ENCODE measurements at regions not wholly inside any gene's neighbourhood (a gene's known extent, or its start where the extent isn't known, plus 50 kb on each side); places are given as distances from the start of the nearest gene placed in this dataset.

DNA sequence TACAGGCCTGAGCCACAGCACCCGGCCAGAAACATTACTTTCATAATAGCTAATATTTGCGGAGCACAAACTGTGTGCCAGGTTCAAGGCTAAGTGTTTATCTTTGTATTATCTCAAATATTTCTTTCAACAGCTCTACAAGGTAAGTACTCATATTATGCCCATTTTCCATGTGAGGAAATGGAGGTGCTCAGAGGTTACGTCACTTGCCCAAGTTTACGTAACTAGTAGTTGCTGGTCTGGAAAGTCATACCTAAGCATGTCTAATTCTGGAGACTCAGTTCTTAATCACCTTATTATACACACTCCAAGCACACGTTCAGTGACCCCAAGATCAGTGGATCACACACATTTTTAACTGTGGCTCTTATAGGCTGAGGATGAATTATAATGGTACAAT lies 177.5 kb downstream of the OXSM start:
- DNase-seq (ENCODE audit: low spot score) (no peak), ATAC-seq (ENCODE audit: low read depth) (no peak)
- TF ChIP-seq, protein P1, sequence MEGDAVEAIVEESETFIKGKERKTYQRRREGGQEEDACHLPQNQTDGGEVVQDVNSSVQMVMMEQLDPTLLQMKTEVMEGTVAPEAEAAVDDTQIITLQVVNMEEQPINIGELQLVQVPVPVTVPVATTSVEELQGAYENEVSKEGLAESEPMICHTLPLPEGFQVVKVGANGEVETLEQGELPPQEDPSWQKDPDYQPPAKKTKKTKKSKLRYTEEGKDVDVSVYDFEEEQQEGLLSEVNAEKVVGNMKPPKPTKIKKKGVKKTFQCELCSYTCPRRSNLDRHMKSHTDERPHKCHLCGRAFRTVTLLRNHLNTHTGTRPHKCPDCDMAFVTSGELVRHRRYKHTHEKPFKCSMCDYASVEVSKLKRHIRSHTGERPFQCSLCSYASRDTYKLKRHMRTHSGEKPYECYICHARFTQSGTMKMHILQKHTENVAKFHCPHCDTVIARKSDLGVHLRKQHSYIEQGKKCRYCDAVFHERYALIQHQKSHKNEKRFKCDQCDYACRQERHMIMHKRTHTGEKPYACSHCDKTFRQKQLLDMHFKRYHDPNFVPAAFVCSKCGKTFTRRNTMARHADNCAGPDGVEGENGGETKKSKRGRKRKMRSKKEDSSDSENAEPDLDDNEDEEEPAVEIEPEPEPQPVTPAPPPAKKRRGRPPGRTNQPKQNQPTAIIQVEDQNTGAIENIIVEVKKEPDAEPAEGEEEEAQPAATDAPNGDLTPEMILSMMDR (IDR thresholded peaks at IDR 0.05; ENCODE audit: poor library complexity, severe bottlenecking): no peak
- no peak overlapping the region for H3K4me3 ChIP-seq (ENCODE audit: severe bottlenecking)
- no peaks in the 10 kb centered on the region for H3K36me3 ChIP-seq (ENCODE audit: low read depth)
- H3K27ac ChIP-seq (ENCODE audit: poor library complexity, severe bottlenecking): no peak overlapping the region
- no peaks in the 10 kb centered on the region for H3K27me3 ChIP-seq (ENCODE audit: insufficient read depth, poor library complexity, severe bottlenecking)
- no peaks in the 10 kb centered on the region for H3K9me3 ChIP-seq (ENCODE audit: severe bottlenecking)
- no peaks in the 10 kb centered on the region for H3K4me1 ChIP-seq (ENCODE audit: insufficient read depth, poor library complexity, severe bottlenecking)

DNA sequence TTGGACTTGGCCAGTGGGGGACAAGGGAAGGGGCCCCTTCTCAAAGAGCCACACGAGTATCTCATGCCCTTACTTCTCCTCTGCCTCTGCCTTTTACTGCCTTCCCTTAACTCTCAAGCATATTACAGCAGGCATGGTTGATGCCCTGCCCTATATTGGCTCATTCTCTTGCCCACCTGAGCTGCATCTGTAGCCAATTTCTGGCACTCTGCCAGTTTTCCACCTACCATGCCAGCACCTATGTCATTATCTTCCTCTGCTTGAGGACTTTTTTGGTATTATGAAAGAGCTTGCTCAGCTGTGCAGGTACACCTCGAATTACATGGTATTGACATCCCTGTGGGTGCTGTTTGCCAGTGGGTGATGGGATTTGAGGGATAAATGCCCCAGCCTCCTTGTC lies 181.8 kb downstream of the OXSM start:
- DNase-seq (ENCODE audit: low spot score) (no peak), ATAC-seq (ENCODE audit: low read depth) (no peak)
- TF ChIP-seq, protein P1 (IDR thresholded peaks at IDR 0.05; ENCODE audit: poor library complexity, severe bottlenecking): no peak
- Histone ChIP-seq H3K36me3 (ENCODE audit: low read depth) (no peaks in the 10 kb centered on the region), H3K27ac (ENCODE audit: poor library complexity, severe bottlenecking) (no peak overlapping the region), H3K4me1 (ENCODE audit: insufficient read depth, poor library complexity, severe bottlenecking) (no peaks in the 10 kb centered on the region), H3K4me3 (ENCODE audit: severe bottlenecking) (no peak overlapping the region), H3K27me3 (ENCODE audit: insufficient read depth, poor library complexity, severe bottlenecking) (no peaks in the 10 kb centered on the region), H3K9me3 (ENCODE audit: severe bottlenecking) (no peaks in the 10 kb centered on the region)

DNA sequence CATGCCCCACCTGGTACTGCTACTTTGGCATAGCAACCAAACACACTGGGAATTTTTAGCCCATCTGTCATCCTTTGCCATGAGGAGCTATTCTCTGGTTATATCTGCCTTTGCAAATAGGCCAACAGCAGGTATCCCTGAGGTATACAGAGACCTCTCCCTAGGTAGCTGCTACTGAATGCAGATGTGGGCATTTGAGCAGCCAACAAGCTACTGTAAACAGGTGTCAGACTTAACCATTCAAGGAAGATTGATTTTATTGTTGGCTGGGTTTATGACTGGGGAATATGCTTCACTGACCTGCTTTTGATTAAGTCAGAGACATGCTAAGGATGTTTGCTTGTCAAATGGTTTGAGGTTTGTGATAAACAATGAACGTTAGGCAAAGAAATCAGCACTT lies 183.2 kb downstream of the OXSM start:
- ATAC-seq (ENCODE audit: low read depth) (no peak), DNase-seq (ENCODE audit: low spot score) (no peak)
- Histone ChIP-seq H3K9me3 (ENCODE audit: severe bottlenecking) (no peaks in the 10 kb centered on the region), H3K36me3 (ENCODE audit: low read depth) (no peaks in the 10 kb centered on the region), H3K27ac (ENCODE audit: poor library complexity, severe bottlenecking) (no peak overlapping the region), H3K4me1 (ENCODE audit: insufficient read depth, poor library complexity, severe bottlenecking) (no peaks in the 10 kb centered on the region), H3K4me3 (ENCODE audit: severe bottlenecking) (no peak overlapping the region), H3K27me3 (ENCODE audit: insufficient read depth, poor library complexity, severe bottlenecking) (no peaks in the 10 kb centered on the region)
- TF ChIP-seq, protein P1 (IDR thresholded peaks at IDR 0.05; ENCODE audit: poor library complexity, severe bottlenecking): no peak

DNA sequence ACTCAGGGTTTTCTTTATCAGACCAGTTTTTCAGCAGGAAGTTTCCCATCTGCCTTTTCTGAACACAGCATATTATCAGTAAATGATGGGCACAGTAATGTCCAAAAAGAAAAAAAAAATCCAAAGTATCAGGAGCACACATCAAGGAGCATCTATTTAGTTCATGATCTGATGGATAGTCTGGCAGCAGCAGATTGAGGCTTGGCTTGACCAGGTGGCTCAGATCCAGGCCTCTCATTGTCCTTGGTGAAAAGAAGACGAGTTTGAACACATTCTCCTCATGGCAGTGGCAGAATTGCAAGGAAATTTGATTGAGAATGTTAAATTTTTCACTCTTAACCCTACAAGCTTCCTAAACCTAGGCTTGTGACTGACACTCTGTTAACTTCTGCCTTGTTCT lies 192.9 kb downstream of the OXSM start:
- H3K27me3 ChIP-seq (ENCODE audit: insufficient read depth, poor library complexity, severe bottlenecking): no peaks in the 10 kb centered on the region
- H3K4me1 ChIP-seq (ENCODE audit: insufficient read depth, poor library complexity, severe bottlenecking): no peaks in the 10 kb centered on the region
- no peaks in the 10 kb centered on the region for H3K36me3 ChIP-seq (ENCODE audit: low read depth)
- DNase-seq (ENCODE audit: low spot score) (no peak), ATAC-seq (ENCODE audit: low read depth) (no peak)
- H3K4me3 ChIP-seq (ENCODE audit: severe bottlenecking): no peak overlapping the region
- no peak overlapping the region for H3K27ac ChIP-seq (ENCODE audit: poor library complexity, severe bottlenecking)
- H3K9me3 ChIP-seq (ENCODE audit: severe bottlenecking): no peaks in the 10 kb centered on the region
- TF ChIP-seq, protein P1 (IDR thresholded peaks at IDR 0.05; ENCODE audit: poor library complexity, severe bottlenecking): no peak

DNA sequence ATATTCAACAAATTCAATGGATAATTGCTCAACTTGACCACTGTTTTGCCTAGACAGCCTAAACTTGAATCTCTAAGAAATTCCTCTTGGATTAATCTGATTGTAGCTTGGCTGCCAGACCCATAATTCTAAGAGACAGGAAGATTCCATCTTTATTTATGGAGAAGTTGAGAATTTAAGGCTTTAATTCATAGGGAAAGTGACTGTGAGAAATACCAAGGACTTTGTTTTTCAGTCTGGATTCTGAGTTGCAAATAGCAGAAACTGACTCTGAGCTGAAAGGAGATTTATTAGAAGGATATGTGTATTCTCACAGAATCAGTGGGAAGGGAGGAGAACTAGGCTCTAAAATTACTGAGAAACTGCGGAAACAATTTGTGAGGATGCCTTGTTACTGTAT lies 195.7 kb downstream of the OXSM start:
- no peak overlapping the region for H3K27ac ChIP-seq (ENCODE audit: poor library complexity, severe bottlenecking)
- no peaks in the 10 kb centered on the region for H3K4me1 ChIP-seq (ENCODE audit: insufficient read depth, poor library complexity, severe bottlenecking)
- ATAC-seq (ENCODE audit: low read depth) (no peak), DNase-seq (ENCODE audit: low spot score) (no peak)
- TF ChIP-seq, protein P1 (IDR thresholded peaks at IDR 0.05; ENCODE audit: poor library complexity, severe bottlenecking): no peak
- no peaks in the 10 kb centered on the region for H3K9me3 ChIP-seq (ENCODE audit: severe bottlenecking)
- no peaks in the 10 kb centered on the region for H3K36me3 ChIP-seq (ENCODE audit: low read depth)
- H3K4me3 ChIP-seq (ENCODE audit: severe bottlenecking): no peak overlapping the region
- no peaks in the 10 kb centered on the region for H3K27me3 ChIP-seq (ENCODE audit: insufficient read depth, poor library complexity, severe bottlenecking)
